B cell (primary cell): ENCODE measurements at regions not wholly inside any gene's neighbourhood (a gene's known extent, or its start where the extent isn't known, plus 50 kb on each side); places are given as distances from the start of the nearest gene placed in this dataset.

ENCODE experiments used
- ATAC-seq: fragments of 200-7000 bp; cut with Tn5 transposase; one replicate; pipeline ENCODE4 v1.10.0; 2021; ENCODE audit warnings: low read depth, mild to moderate bottlenecking, moderate number of reproducible peaks, moderate library complexity
- CTCF ChIA-PET: fragments of 350-600 bp; sonication (Branson Sonifier 250); formaldehyde crosslinking; loops from one replicate; lab custom pipeline; 2021; ENCODE audit warnings: antibody characterized with exemption, inconsistent platforms; lab: Charles Lee
- POLR2A ChIA-PET: fragments of 350-600 bp; sonication (Branson Sonifier 250); formaldehyde crosslinking; loops from one replicate; lab custom pipeline; 2021; ENCODE audit warnings: antibody characterized with exemption; lab: Charles Lee
- DNase-seq: peaks from one replicate; pipeline ENCODE4 v3.0.0; 2013
- H2AFZ ChIP-seq: 2 replicates; pipeline ENCODE4 v1.6.1; 2012; ENCODE audit warnings: mild to moderate bottlenecking, low read depth, low read length; ENCODE audit not compliant: insufficient read depth, poor library complexity, severe bottlenecking
- H3K27ac ChIP-seq, 2 donors: 1 replicate in 1 of 2; 2 replicates in 1 of 2; pipeline ENCODE4 v1.5.1; 2012 to 2013; ENCODE audit warnings: low read length in 2 of 2, mild to moderate bottlenecking in 2 of 2, moderate library complexity in 1 of 2
- H3K27me3 ChIP-seq, 4 experiments: fragments of 200-600 bp in 1 of 4; sonication (generic) in 1 of 4; replicated peaks in 1 of 4; 1 replicate in 2 of 4; 2 replicates in 2 of 4; pipeline versions ENCODE4 v1.6.1 to v1.7.0; 2013 to 2016; ENCODE audit warnings: low read length in 3 of 4, mild to moderate bottlenecking in 2 of 4, mixed read lengths in 1 of 4, moderate library complexity in 1 of 4; ENCODE audit not compliant: insufficient read depth in 4 of 4, control insufficient read depth in 3 of 4; ENCODE audit errors: control extremely low read depth in 1 of 4
- H3K36me3 ChIP-seq, 2 experiments: replicated peaks in 1 of 2; 1 replicate in 1 of 2; 2 replicates in 1 of 2; pipeline versions ENCODE4 v1.6.1 to v1.7.1; 2013; ENCODE audit warnings: low read length in 1 of 2; ENCODE audit not compliant: insufficient read depth in 2 of 2, control insufficient read depth in 1 of 2; ENCODE audit errors: control extremely low read depth in 1 of 2, extremely low read depth in 1 of 2
- H3K4me1 ChIP-seq, 2 donors: fragments of 200-600 bp in 1 of 2; sonication (generic) in 1 of 2; 1 replicate in 1 of 2; 2 replicates in 1 of 2; pipeline versions ENCODE4 v1.5.1 to v1.6.1; 2013 to 2017; ENCODE audit warnings: low read length in 2 of 2; ENCODE audit not compliant: control insufficient read depth in 2 of 2, insufficient read depth in 2 of 2
- H3K4me2 ChIP-seq: replicated peaks from 2 replicates; pipeline ENCODE3; 2012; ENCODE audit warnings: mild to moderate bottlenecking, low read depth, low read length; ENCODE audit not compliant: poor library complexity, severe bottlenecking
- H3K4me3 ChIP-seq, 5 experiments: fragments of 200-600 bp in 1 of 5; sonication (generic) in 1 of 5; 1 replicate in 3 of 5; 2 replicates in 2 of 5; pipeline versions ENCODE4 v1.5.1 to v1.7.0; 2011 to 2016; ENCODE audit warnings: low read length in 4 of 5, mild to moderate bottlenecking in 4 of 5, low read depth in 2 of 5, control low read depth in 1 of 5, moderate library complexity in 1 of 5; ENCODE audit not compliant: insufficient read depth in 1 of 5; ENCODE audit errors: control extremely low read depth in 1 of 5, extremely low read depth in 1 of 5
- H3K79me2 ChIP-seq: fragments of 200-600 bp; sonication (generic); one replicate; pipeline ENCODE4 v1.6.0; 2016; ENCODE audit warnings: low read length; ENCODE audit not compliant: control insufficient read depth, insufficient read depth
- H3K9ac ChIP-seq: fragments of 200-600 bp; sonication (generic); 2 replicates; pipeline ENCODE4 v1.6.1; 2017; ENCODE audit warnings: mild to moderate bottlenecking, low read length, moderate library complexity
- H3K9me3 ChIP-seq, 3 donors: one replicate each; pipeline versions ENCODE4 v1.6.1 to v1.7.1; 2013; ENCODE audit warnings: low read length in 2 of 3; ENCODE audit not compliant: control insufficient read depth in 2 of 3, insufficient read depth in 1 of 3; ENCODE audit errors: control extremely low read depth in 1 of 3
- H4K20me1 ChIP-seq: 2 replicates; pipeline ENCODE4 v1.6.0; 2012; ENCODE audit warnings: mild to moderate bottlenecking, low read length; ENCODE audit not compliant: insufficient read depth, control insufficient read depth, poor library complexity, severe bottlenecking
- H3K27ac Mint-ChIP-seq: one replicate; pipeline ENCODE4 v1.8.0; 2021; ENCODE audit warnings: mixed read lengths
- H3K27me3 Mint-ChIP-seq: one replicate; pipeline ENCODE4 v1.8.0; 2021; ENCODE audit warnings: mixed read lengths
- H3K4me1 Mint-ChIP-seq: one replicate; pipeline ENCODE4 v1.8.0; 2021; ENCODE audit warnings: mixed read lengths
- H3K4me3 Mint-ChIP-seq: one replicate; pipeline ENCODE4 v1.8.0; 2021; ENCODE audit warnings: mixed read lengths
- H3K9me3 Mint-ChIP-seq: one replicate; pipeline ENCODE4 v1.8.0; 2022; ENCODE audit warnings: mixed read lengths; ENCODE audit not compliant: insufficient read depth
- EZH2 ChIP-seq: IDR thresholded peaks from 2 replicates; pipeline ENCODE4 v1.6.1; 2012; ENCODE audit warnings: borderline replicate concordance, low read depth, mild to moderate bottlenecking, moderate library complexity, low read length; ENCODE audit not compliant: insufficient read depth, poor library complexity, severe bottlenecking
- WGBS: methylation state at CpG from one replicate; pipeline ENCODE4 v1.1.5; 2013; ENCODE audit warnings: missing lambda C conversion rate; ENCODE audit not compliant: insufficient coverage; 5-methylcytosine and 5-hydroxymethylcytosine counted together
- intact Hi-C: fragments of 100-400 bp; cut with micrococcal nuclease; formaldehyde crosslinking; loops from one replicate; pipeline ENCODE4 v1.10.0; 2022
- TF ChIP-seq, protein P1 (sequence below): fragments of 200-600 bp; IDR thresholded peaks from one replicate; pipeline ENCODE4 v1.8.0; 2022; ENCODE audit warnings: antibody characterized with exemption, mild to moderate bottlenecking

DNA sequence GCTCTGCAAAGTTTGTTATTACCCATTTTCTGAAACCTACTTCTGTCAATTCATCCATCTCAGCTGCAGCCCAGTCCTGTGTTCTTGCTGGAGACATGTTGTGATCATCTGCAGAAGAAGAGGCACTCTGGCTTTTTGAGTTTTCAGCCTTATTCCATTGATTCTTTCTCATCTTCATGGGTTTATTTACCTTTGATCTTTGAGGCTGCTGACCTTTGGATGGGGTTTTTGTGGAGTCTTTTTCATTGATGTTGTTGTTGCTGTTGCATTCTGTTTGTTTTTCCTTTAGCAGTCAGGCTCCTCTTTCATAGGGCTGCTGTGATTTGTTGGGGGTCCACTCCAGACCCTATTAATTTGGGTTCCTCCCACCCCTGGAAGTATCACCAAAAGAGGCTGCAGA is 164.3 kb downstream of the FCRL5 start:
- intact Hi-C loops, result no loop called here
- no peaks in the 10 kb centered on the region for H4K20me1 ChIP-seq
- no peaks in the 10 kb centered on the region for H3K9me3 ChIP-seq
- no peak overlapping the region for H3K9ac ChIP-seq
- TF ChIP-seq, protein P1, sequence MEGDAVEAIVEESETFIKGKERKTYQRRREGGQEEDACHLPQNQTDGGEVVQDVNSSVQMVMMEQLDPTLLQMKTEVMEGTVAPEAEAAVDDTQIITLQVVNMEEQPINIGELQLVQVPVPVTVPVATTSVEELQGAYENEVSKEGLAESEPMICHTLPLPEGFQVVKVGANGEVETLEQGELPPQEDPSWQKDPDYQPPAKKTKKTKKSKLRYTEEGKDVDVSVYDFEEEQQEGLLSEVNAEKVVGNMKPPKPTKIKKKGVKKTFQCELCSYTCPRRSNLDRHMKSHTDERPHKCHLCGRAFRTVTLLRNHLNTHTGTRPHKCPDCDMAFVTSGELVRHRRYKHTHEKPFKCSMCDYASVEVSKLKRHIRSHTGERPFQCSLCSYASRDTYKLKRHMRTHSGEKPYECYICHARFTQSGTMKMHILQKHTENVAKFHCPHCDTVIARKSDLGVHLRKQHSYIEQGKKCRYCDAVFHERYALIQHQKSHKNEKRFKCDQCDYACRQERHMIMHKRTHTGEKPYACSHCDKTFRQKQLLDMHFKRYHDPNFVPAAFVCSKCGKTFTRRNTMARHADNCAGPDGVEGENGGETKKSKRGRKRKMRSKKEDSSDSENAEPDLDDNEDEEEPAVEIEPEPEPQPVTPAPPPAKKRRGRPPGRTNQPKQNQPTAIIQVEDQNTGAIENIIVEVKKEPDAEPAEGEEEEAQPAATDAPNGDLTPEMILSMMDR, result no peak
- peaks cover 0 to 19% (median 6%) of the 10 kb centered on the region in 4 experiments for H3K27me3 ChIP-seq
- H3K4me3 ChIP-seq, result no peak overlapping the region
- Mint-ChIP-seq H3K27ac (no peak overlapping the region), H3K4me1 (no peaks in the 10 kb centered on the region), H3K27me3 (peaks cover 55% of the 10 kb centered on the region), H3K4me3 (no peak overlapping the region), H3K9me3 (no peaks in the 10 kb centered on the region)
- H2AFZ ChIP-seq, result no peak overlapping the region
- H3K79me2 ChIP-seq, result no peaks in the 10 kb centered on the region
- ATAC-seq, result no peak
- no peak overlapping the region for H3K4me2 ChIP-seq
- H3K27ac ChIP-seq, result no peak overlapping the region
- no peak for DNase-seq
- no peaks in the 10 kb centered on the region for H3K4me1 ChIP-seq
- POLR2A ChIA-PET, result no interaction called here
- H3K36me3 ChIP-seq, result no peaks in the 10 kb centered on the region
- CTCF ChIA-PET, result no interaction called here

DNA sequence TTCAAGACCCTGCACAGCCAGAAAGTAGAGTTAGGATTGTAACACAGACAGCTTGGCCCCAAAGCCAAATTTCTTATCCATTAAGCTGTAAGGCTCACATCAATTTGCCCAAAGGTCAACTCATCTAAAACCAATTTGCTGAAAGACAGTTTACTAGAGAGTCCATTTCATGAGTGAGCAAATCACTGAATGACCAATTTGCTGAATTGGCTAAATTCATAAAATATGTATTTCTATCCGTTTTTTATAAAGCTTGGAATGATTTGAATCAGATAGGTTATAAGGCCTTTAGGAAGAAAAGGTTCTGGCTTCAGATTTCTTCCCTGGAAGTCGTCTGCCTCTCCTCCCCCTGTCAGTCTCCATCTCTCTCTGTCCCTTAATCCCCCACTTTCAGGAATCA is 168.1 kb downstream of the FCRL5 start:
- no peak overlapping the region for H3K4me3 ChIP-seq
- Mint-ChIP-seq H3K4me3 (no peak overlapping the region), H3K4me1 (no peaks in the 10 kb centered on the region), H3K27me3 (peaks cover 24% of the 10 kb centered on the region), H3K27ac (no peak overlapping the region), H3K9me3 (no peaks in the 10 kb centered on the region)
- no peaks in the 10 kb centered on the region for H3K9me3 ChIP-seq
- POLR2A ChIA-PET, result no interaction called here
- H4K20me1 ChIP-seq, result no peaks in the 10 kb centered on the region
- H3K9ac ChIP-seq, result no peak overlapping the region
- TF ChIP-seq, protein P1, result no peak
- TF ChIP-seq EZH2, result no peak
- no peak overlapping the region for H2AFZ ChIP-seq
- no peak for ATAC-seq
- CTCF ChIA-PET, result no interaction called here
- no peak overlapping the region for H3K4me2 ChIP-seq
- peaks cover 0 to 15% (median 3%) of the 10 kb centered on the region in 4 experiments for H3K27me3 ChIP-seq
- no peak overlapping the region for H3K27ac ChIP-seq
- no peaks in the 10 kb centered on the region for H3K4me1 ChIP-seq
- intact Hi-C loops, result no loop called here
- H3K36me3 ChIP-seq, result no peaks in the 10 kb centered on the region
- no peaks in the 10 kb centered on the region for H3K79me2 ChIP-seq
- DNase-seq, result no peak
- WGBS, result no CpG with 5 or more reads among the region's 2 CpGs
